ENCODE measurements at regions not wholly inside any gene's neighbourhood (a gene's known extent, or its start where the extent isn't known, plus 50 kb on each side); places are given as distances from the start of the nearest gene placed in this dataset.

DNA sequence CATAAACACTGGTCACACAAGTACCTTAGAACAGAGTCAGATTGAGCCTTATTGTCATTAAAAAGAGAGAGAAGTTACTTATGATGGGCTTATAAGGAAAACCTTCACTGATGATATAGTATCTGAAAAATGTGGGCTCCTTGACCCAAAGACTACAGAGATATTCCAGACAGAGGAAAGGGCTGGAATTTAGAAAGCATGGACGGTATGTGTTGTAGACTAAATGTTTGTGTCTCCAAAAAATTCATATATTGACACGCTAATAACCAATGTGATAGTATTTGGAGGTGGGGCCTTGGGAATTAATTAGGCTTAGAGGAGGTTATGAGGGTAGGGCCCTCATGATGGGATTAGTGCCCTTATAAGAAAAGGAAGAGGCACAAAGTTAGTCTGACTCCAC, 61.0 kb upstream of the DAZL start:
- TF ChIP-seq ZNF384 (IDR thresholded peaks at IDR 0.05) (no peak), FOXK2 (IDR thresholded peaks at IDR 0.05) (no peak), SUZ12 (IDR thresholded peaks at IDR 0.05) (no peak), ELF4 (IDR thresholded peaks at IDR 0.05) (no peak), SP1 (IDR thresholded peaks at IDR 0.05) (no peak), TARDBP (IDR thresholded peaks at IDR 0.05) (no peak), FOXA1 (IDR thresholded peaks at IDR 0.05) (no peak), FOXM1 (IDR thresholded peaks at IDR 0.05; ENCODE audit: borderline replicate concordance) (no peak)

Measured in HEK293T (cell line).